ENCODE measurements at regions not wholly inside any gene's neighbourhood (a gene's known extent, or its start where the extent isn't known, plus 50 kb on each side); places are given as distances from the start of the nearest gene placed in this dataset.

DNA sequence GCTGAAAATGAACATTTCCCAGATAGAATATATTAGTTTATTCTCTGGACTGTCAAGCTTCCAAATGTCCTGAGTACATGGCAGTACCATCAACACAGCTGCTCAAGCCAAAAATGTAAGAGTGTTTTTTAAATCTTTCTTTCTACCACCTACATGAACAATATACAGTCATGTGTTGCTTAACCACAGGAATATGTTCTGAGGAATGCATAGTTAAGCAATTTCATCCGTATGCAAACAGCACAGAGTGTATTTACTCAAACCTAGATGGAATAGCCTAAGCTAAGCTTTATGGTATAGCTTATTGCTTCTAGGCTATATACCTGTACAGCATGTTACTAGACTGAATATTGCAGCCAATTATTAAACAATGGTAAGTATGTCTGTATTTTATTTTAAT is 561.9 kb upstream of the ADGRL4 start:
- DNase-seq (ENCODE audit: extremely low spot score, unreplicated experiment): no peak
- H3K9me3 Mint-ChIP-seq (ENCODE audit: unreplicated experiment): no peaks in the 10 kb centered on the region
- no peak for TF ChIP-seq CTCF (IDR thresholded peaks at IDR 0.05)
- H3K36me3 Mint-ChIP-seq (ENCODE audit: unreplicated experiment): no peaks in the 10 kb centered on the region
- no peak overlapping the region for H3K27ac Mint-ChIP-seq (ENCODE audit: unreplicated experiment)
- peaks cover 7% of the 10 kb centered on the region for H3K4me1 Mint-ChIP-seq (ENCODE audit: unreplicated experiment)
- no peak overlapping the region for H3K4me3 Mint-ChIP-seq (ENCODE audit: unreplicated experiment)
- H3K27me3 Mint-ChIP-seq (ENCODE audit: unreplicated experiment): no peaks in the 10 kb centered on the region

DNA sequence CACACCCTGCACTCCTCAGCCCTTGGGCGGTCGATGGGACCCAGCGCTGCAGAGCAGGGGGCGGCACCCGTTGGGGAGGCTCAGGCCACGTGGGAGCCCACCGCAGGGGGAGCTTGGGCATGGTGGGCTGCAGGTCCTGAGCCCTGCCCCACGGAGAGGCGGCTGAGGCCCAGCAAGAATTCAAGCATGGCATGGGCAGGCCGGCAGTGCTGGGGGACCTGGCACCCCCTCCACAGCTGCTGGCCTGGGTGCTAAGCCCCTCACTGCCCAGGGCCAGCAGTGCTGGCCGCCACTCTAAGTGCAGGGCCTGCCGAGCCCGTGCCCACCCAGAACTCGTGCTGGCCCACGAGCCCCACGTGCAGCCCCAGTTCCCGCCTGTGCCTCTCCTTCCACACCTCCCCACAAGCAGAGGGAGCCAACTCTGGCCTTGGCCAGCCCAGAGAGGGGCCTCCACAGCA is 555.0 kb upstream of the ADGRL4 start:
- DNase-seq (ENCODE audit: extremely low spot score, unreplicated experiment): no peak
- H3K9me3 Mint-ChIP-seq (ENCODE audit: unreplicated experiment): peaks cover 14% of the 10 kb centered on the region
- no peak for TF ChIP-seq CTCF (IDR thresholded peaks at IDR 0.05)
- no peak overlapping the region for H3K4me3 Mint-ChIP-seq (ENCODE audit: unreplicated experiment)
- H3K4me1 Mint-ChIP-seq (ENCODE audit: unreplicated experiment): no peaks in the 10 kb centered on the region
- H3K27me3 Mint-ChIP-seq (ENCODE audit: unreplicated experiment): no peaks in the 10 kb centered on the region
- H3K27ac Mint-ChIP-seq (ENCODE audit: unreplicated experiment): no peak overlapping the region
- peaks cover 3% of the 10 kb centered on the region for H3K36me3 Mint-ChIP-seq (ENCODE audit: unreplicated experiment)

GRCh38 chr1:79556189-79556588 is 549.7 kb upstream of the ADGRL4 start:
- DNase-seq (ENCODE audit: extremely low spot score, unreplicated experiment): no peak
- H3K36me3 Mint-ChIP-seq (ENCODE audit: unreplicated experiment): peaks cover 3% of the 10 kb centered on the region
- H3K4me1 Mint-ChIP-seq (ENCODE audit: unreplicated experiment): no peaks in the 10 kb centered on the region
- no peak overlapping the region for H3K27ac Mint-ChIP-seq (ENCODE audit: unreplicated experiment)
- H3K27me3 Mint-ChIP-seq (ENCODE audit: unreplicated experiment): no peaks in the 10 kb centered on the region
- no peak for TF ChIP-seq CTCF (IDR thresholded peaks at IDR 0.05)
- H3K9me3 Mint-ChIP-seq (ENCODE audit: unreplicated experiment): peaks cover 7% of the 10 kb centered on the region
- no peak overlapping the region for H3K4me3 Mint-ChIP-seq (ENCODE audit: unreplicated experiment)

DNA sequence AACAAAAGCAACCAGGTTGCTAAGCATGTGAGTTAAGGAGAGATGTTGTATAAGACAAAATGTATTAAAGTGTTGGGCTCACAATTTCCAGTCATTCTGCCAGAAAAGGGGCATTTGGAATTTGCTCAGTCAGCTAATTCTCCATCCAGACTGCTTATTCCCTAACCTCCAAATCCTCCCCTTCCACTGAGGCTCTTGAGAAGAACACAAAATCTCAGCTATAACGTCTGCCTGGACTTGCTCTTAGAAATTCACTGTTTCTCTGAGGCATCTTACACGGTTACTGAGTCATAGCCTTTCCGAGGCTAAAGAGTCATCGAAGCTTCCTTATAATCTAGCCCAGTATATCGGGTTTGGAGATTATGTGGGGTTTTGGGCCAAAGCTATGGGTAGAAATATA is 548.2 kb upstream of the ADGRL4 start:
- Mint-ChIP-seq H3K36me3 (ENCODE audit: unreplicated experiment) (no peaks in the 10 kb centered on the region), H3K27me3 (ENCODE audit: unreplicated experiment) (no peaks in the 10 kb centered on the region), H3K9me3 (ENCODE audit: unreplicated experiment) (no peaks in the 10 kb centered on the region), H3K4me3 (ENCODE audit: unreplicated experiment) (no peak overlapping the region), H3K4me1 (ENCODE audit: unreplicated experiment) (no peaks in the 10 kb centered on the region), H3K27ac (ENCODE audit: unreplicated experiment) (no peak overlapping the region)
- no peak for DNase-seq (ENCODE audit: extremely low spot score, unreplicated experiment)
- no peak for TF ChIP-seq CTCF (IDR thresholded peaks at IDR 0.05)

GRCh38 chr1:79551321-79551720 is 544.8 kb upstream of the ADGRL4 start:
- H3K9me3 Mint-ChIP-seq (ENCODE audit: unreplicated experiment): no peaks in the 10 kb centered on the region
- H3K27me3 Mint-ChIP-seq (ENCODE audit: unreplicated experiment): no peaks in the 10 kb centered on the region
- no peak for DNase-seq (ENCODE audit: extremely low spot score, unreplicated experiment)
- no peaks in the 10 kb centered on the region for H3K36me3 Mint-ChIP-seq (ENCODE audit: unreplicated experiment)
- TF ChIP-seq CTCF (IDR thresholded peaks at IDR 0.05): no peak
- H3K4me1 Mint-ChIP-seq (ENCODE audit: unreplicated experiment): no peaks in the 10 kb centered on the region
- no peak overlapping the region for H3K27ac Mint-ChIP-seq (ENCODE audit: unreplicated experiment)
- no peak overlapping the region for H3K4me3 Mint-ChIP-seq (ENCODE audit: unreplicated experiment)
